Heart left ventricle (tissue), 16 donors: ENCODE measurements at regions not wholly inside any gene's neighbourhood (a gene's known extent, or its start where the extent isn't known, plus 50 kb on each side); places are given as distances from the start of the nearest gene placed in this dataset.

Experiments
- ATAC-seq, 4 donors: fragments of 200-7000 bp; cut with Tn5 transposase; one replicate each; pipeline ENCODE4 v1.9.1; 2020 to 2022; ENCODE audit warnings: moderate library complexity in 4 of 4, mild to moderate bottlenecking in 3 of 4, moderate number of reproducible peaks in 1 of 4
- DNase-seq, 5 donors: peaks; one replicate each; pipeline ENCODE4 v3.0.0-alpha.2; 2020
- H3K27ac ChIP-seq, 12 donors: fragments of 200-600 bp; sonication (generic) in 4 of 12; one replicate each; pipeline versions ENCODE4 v1.5.0 to v1.8.0; 2016 to 2022; ENCODE audit warnings: mild to moderate bottlenecking in 2 of 12
- H3K27me3 ChIP-seq, 9 donors: fragments of 200-600 bp; sonication (generic) in 2 of 9; one replicate each; pipeline versions ENCODE4 v1.5.1 to v1.8.0; 2016 to 2022; ENCODE audit warnings: mild to moderate bottlenecking in 3 of 9
- H3K36me3 ChIP-seq, 9 donors: fragments of 200-600 bp; sonication (generic) in 2 of 9; one replicate each; pipeline versions ENCODE4 v1.5.0 to v1.8.0; 2018 to 2022; ENCODE audit warnings: mild to moderate bottlenecking in 2 of 9
- H3K4me1 ChIP-seq, 12 donors: fragments of 200-600 bp; sonication (generic) in 4 of 12; one replicate each; pipeline versions ENCODE4 v1.5.0 to v1.8.0; 2016 to 2022; ENCODE audit warnings: mild to moderate bottlenecking in 3 of 12
- H3K4me3 ChIP-seq, 12 donors: fragments of 200-600 bp; sonication (generic) in 4 of 12; one replicate each; pipeline versions ENCODE4 v1.5.0 to v1.8.0; 2017 to 2022; ENCODE audit warnings: mild to moderate bottlenecking in 9 of 12, moderate library complexity in 4 of 12
- H3K9me3 ChIP-seq, 12 donors: fragments of 200-600 bp; sonication (generic) in 4 of 12; one replicate each; pipeline versions ENCODE4 v1.5.0 to v1.8.0; 2016 to 2022; ENCODE audit warnings: mild to moderate bottlenecking in 1 of 12
- POLR2A ChIP-seq, 2 donors: fragments of 450-650 bp; IDR thresholded peaks; one replicate each; pipeline ENCODE4 v1.6.1; 2017; ENCODE audit warnings: antibody characterized with exemption in 2 of 2, mild to moderate bottlenecking in 2 of 2, moderate library complexity in 2 of 2
- WGBS, 4 donors: extraction: QIAGEN DNeasy Blood & Tissue Kit in 2 of 4; methylation state at CpG; one replicate each; pipeline versions ENCODE4 v1.1.5 to v1.1.7; 2013 to 2018; 5-methylcytosine and 5-hydroxymethylcytosine counted together
- intact Hi-C, 10 donors: fragments of 100-400 bp; cut with DNase I; formaldehyde crosslinking; loops; one replicate each; pipeline versions ENCODE4 v1.11.1 to v1.14.2; 2022
- TF ChIP-seq, protein P1 (sequence below), 12 donors: fragments of 200-600 bp; sonication (generic) in 4 of 12; IDR thresholded peaks; one replicate each; pipeline versions ENCODE4 v1.5.0 to v1.8.0; 2018 to 2022; ENCODE audit warnings: antibody characterized with exemption in 12 of 12, mild to moderate bottlenecking in 5 of 12
- donor health status: ischemic (EF 13 %, LVEDD 7.1; RV severe dilation, severe dysfunction).
- donor health status: healthy with polysubstance abuse.
- donor health status: DM: no; HTN: yes; CAD: no.
- donor health status: DM: no; HTN: no; CAD: no.
- donor health status: ischemic (EF 25% LVEDD 6.9; RV normal size, moderate dysfunction).
- donor health status: ischemic (EF 25% LVEDD 5.7; RV mildly dilated, moderate dysfunction).
- donor health status: healthy.
- donor health status: DM: yes; HTN: yes; CAD: no.
- donor health status: ischemic (EF 35%, LVEDD 5.7; RV mildly dilated, moderate dysfunction).
- donor health status: nonischemic (EF 11% LVEDD 7.7; RV severe dilation, severe dysfunction).
- donor health status: DM: yes; HTN: yes; CAD: no.
- donor health status: PGD.
- donor health status: ischemic (EF 29% LVEDD 5.4; RV normal size, mild dysfunction).
- donor health status: nonischemic (EF 23%, LVEDD 6.1; RV moderate dilation, normal function).

DNA sequence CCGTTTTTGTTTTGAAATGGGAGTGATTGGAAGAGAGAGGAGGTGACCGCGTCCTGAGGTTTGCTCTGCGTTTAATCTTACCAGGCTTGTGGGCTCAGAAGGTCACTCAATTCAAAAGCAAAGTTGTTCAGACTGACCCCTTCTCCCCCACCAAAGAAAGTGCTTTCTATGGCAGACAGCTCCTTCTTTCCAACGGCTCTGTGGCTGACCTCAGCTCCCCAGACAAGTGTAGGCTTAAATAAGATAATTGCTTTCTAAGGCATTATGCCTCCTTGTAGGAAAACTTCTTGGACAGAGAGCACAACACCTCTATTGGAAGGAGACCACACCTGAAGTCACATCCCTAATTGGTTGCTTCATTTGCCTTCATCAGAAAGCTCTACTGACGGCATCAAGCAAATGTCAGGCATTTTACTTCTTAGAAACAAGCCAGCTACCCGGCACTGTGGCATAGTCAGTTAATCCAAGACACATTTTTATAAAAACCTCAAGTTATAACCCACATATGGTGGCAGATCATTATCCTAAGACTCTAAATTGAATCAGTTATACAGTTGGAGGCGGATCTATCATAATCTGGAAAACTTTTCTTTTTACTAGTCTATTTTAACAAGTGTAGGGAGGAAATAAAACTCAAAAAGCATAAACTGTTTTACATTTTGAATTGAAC is 94.9 kb downstream of the TMEM174 start:
- Histone ChIP-seq H3K4me3 (no peak overlapping the region), H3K4me1 (no peaks in the 10 kb centered on the region), H3K9me3 (no peaks in the 10 kb centered on the region), H3K27me3 (peaks cover 0 to 49% (median 13%) of the 10 kb centered on the region in 9 donors), H3K36me3 (no peaks in the 10 kb centered on the region), H3K27ac (peak overlapping the region in 1 of 12 donors; percentile 21)
- DNase-seq, result no peak
- WGBS, 4 donors, result 77 to 88% (median 83%) methylated on average over 8 of the region's 8 CpGs
- TF ChIP-seq POLR2A (IDR thresholded peaks at IDR 0.05), result no peak
- TF ChIP-seq, protein P1, sequence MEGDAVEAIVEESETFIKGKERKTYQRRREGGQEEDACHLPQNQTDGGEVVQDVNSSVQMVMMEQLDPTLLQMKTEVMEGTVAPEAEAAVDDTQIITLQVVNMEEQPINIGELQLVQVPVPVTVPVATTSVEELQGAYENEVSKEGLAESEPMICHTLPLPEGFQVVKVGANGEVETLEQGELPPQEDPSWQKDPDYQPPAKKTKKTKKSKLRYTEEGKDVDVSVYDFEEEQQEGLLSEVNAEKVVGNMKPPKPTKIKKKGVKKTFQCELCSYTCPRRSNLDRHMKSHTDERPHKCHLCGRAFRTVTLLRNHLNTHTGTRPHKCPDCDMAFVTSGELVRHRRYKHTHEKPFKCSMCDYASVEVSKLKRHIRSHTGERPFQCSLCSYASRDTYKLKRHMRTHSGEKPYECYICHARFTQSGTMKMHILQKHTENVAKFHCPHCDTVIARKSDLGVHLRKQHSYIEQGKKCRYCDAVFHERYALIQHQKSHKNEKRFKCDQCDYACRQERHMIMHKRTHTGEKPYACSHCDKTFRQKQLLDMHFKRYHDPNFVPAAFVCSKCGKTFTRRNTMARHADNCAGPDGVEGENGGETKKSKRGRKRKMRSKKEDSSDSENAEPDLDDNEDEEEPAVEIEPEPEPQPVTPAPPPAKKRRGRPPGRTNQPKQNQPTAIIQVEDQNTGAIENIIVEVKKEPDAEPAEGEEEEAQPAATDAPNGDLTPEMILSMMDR (IDR thresholded peaks at IDR 0.05), result no peak
- no peak for ATAC-seq
- intact Hi-C loops, result loop anchor here in 1 of 10 donors (5.0 kb wide), 1 partner anchor 636 kb away; no protein-coding TSS in a partner anchor

DNA sequence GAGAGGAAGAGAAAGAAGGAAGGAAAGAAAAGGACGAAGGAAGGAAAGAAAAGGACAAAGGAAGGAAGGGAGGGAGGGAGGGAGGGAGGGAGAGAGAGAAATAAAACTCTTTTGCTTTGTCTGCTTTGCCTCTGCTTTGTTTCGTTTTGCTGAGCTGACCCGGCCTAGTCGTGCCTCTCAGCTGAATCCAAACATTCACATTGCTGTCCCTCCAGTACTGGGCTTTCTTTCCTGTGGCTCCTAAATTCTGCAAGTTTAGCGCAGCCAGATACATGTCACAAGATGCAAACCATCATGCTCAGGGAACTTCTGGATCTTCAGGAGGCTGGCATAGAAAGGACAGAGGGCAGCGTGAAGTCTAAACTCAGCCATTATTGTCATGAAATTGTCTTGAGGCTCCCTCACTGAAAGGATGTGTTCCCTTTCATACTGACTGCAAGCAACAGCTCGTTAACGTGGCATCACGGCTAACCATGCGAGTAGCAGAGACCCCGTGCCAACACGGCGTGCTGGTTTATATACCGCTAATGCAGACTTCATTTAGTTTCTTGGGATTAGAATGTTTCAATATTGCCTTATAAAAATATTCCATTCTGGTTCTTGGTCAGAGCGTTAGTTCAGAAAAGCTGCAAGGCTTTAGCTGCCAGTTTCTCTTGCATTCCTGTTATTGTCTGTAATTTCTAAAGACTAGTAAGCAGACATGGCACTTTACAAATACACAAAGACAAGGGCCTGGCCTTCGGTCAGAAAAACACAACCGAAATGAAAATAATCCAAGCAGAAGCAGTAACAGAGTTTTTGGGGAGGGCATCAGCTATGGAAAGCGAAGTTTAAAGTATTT is 94.2 kb downstream of the TMEM174 start:
- TF ChIP-seq, protein P1 (IDR thresholded peaks at IDR 0.05), result no peak
- no peak for TF ChIP-seq POLR2A (IDR thresholded peaks at IDR 0.05)
- intact Hi-C loops, result loop anchor here in 1 of 10 donors (5.0 kb wide), 1 partner anchor 635 kb away; no protein-coding TSS in a partner anchor
- Histone ChIP-seq H3K36me3 (no peaks in the 10 kb centered on the region), H3K4me3 (no peak overlapping the region), H3K27ac (peak overlapping the region in 1 of 12 donors; percentile 21), H3K4me1 (no peaks in the 10 kb centered on the region), H3K27me3 (peaks cover 0 to 51% (median 10%) of the 10 kb centered on the region in 9 donors), H3K9me3 (no peaks in the 10 kb centered on the region)
- WGBS, 4 donors, result 69 to 83% (median 77%) methylated on average over 18 of the region's 18 CpGs
- no peak for DNase-seq
- no peak for ATAC-seq

DNA sequence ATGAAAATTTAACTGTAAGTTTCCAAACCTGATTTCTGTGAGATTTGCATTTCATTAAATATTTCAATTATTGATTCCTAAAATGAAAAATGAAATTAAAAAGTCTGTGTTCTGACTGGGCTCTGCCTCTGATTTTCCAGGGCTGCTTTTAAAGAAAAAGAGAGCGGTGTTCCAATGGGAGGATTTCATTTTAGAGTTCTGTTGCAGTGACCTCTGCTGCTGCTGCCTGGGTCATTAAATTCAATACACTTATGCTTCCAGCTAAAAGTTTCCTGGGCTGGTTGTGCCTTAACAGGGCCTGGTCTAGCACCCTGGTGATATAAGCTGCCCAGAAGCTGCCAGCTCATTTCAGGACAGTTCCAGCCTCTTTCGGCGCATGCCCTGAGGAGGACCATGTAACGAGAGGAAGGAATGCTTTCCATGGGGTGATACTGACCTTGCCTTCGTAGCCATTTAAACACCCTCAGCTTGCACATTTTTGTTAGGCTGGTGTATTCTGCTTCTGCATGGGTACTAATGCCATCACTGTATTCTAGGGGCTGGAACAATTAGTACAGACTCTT is 93.3 kb downstream of the TMEM174 start:
- Histone ChIP-seq H3K27me3 (peaks cover 0 to 45% (median 10%) of the 10 kb centered on the region in 9 donors), H3K4me1 (no peaks in the 10 kb centered on the region), H3K4me3 (no peak overlapping the region), H3K36me3 (no peaks in the 10 kb centered on the region), H3K27ac (peak overlapping the region in 1 of 12 donors; percentile 21), H3K9me3 (no peaks in the 10 kb centered on the region)
- intact Hi-C loops, result loop anchor here in 1 of 10 donors (5.0 kb wide), 1 partner anchor 634 kb away; no protein-coding TSS in a partner anchor
- no peak for DNase-seq
- TF ChIP-seq POLR2A (IDR thresholded peaks at IDR 0.05), result no peak
- TF ChIP-seq, protein P1 (IDR thresholded peaks at IDR 0.05), result no peak
- ATAC-seq, result no peak
- WGBS, 4 donors, result 93 to 98% (median 95%) methylated on average over 5 of the region's 5 CpGs

DNA sequence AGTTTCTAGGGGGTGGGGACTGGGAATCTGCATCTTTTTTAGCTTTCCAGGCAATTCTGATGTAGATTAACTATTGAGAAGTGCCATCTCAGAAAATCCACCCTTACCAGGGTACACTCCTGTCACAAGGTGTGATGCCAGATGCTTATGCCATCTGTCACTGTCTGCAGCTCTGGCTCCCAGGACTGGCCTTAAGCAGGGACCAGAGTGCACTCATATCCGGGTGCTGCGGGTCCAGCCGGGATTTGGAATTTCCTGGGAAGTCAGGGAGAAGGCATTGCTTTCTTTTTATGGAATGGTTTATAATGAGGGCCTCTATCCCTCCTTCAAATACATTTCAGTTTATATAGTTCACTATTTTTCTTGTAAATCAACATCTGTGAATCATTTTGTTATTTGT is 92.6 kb downstream of the TMEM174 start:
- peaks cover 0 to 39% (median 10%) of the 10 kb centered on the region in 9 donors for H3K27me3 ChIP-seq
- H3K4me3 ChIP-seq, result no peak overlapping the region
- no peaks in the 10 kb centered on the region for H3K36me3 ChIP-seq
- no peaks in the 10 kb centered on the region for H3K9me3 ChIP-seq
- DNase-seq (no peak), ATAC-seq (no peak)
- no peak for TF ChIP-seq POLR2A (IDR thresholded peaks at IDR 0.05)
- TF ChIP-seq, protein P1 (IDR thresholded peaks at IDR 0.05), result no peak
- no peak overlapping the region for H3K27ac ChIP-seq
- intact Hi-C loops, result loop anchor here in 1 of 10 donors (5.0 kb wide), 1 partner anchor 633 kb away; no protein-coding TSS in a partner anchor
- no peaks in the 10 kb centered on the region for H3K4me1 ChIP-seq
- 41 to 59% (median 48%) methylated on average over 3 of the region's 3 CpGs for WGBS, 4 donors
